ENCODE measurements at regions not wholly inside any gene's neighbourhood (a gene's known extent, or its start where the extent isn't known, plus 50 kb on each side); places are given as distances from the start of the nearest gene placed in this dataset.

DNA sequence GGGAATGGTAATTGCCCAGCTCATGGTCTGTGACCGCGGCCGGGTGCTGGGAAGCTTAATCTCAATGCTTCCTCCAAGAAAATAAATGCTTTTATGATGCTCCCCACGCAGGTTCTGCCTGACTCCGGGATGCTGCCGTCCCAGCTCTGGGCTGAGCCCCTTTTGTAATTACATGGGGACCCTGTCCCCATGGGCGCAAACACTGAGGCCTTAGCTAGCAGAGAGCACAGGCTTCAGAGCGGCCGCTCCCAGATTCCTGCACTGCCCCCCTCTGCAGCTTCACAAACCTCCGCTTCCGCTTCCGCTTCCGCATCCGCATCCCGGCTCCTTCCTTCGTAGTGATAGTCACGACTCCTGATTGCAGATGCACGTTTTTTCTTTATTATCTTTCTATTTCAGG, 129.5 kb downstream of the KIF26A start:
- Histone ChIP-seq H3K27ac (ENCODE audit: control insufficient read depth, insufficient read depth, low read length) (no peak overlapping the region), H3K4me3 (ENCODE audit: control insufficient read depth in 2 of 3, extremely low read depth in 1 of 3, insufficient read depth in 2 of 3, low read depth in 1 of 3, low read length in 3 of 3) (no peak overlapping the region), H3K36me3 (ENCODE audit: control insufficient read depth in 2 of 2, extremely low read depth in 1 of 2, insufficient read depth in 2 of 2, low read length in 2 of 2) (no peaks in the 10 kb centered on the region), H3K4me2 (ENCODE audit: control insufficient read depth, extremely low read depth, insufficient read depth, low read depth, low read length) (no peak overlapping the region), H3K9ac (ENCODE audit: control insufficient read depth, extremely low read depth, insufficient read depth, low read length) (no peak overlapping the region), H3K79me2 (ENCODE audit: control insufficient read depth, insufficient read depth, low read length) (no peaks in the 10 kb centered on the region), H4K20me1 (ENCODE audit: control insufficient read depth, extremely low read depth, insufficient read depth, low read length) (no peaks in the 10 kb centered on the region), H3K4me1 (ENCODE audit: control insufficient read depth, extremely low read depth, insufficient read depth, low read length) (no peaks in the 10 kb centered on the region), H3K9me1 (ENCODE audit: control insufficient read depth, extremely low read depth, insufficient read depth, low read length) (no peaks in the 10 kb centered on the region), H3K27me3 (ENCODE audit: control insufficient read depth, extremely low read depth, insufficient read depth, low read length) (no peaks in the 10 kb centered on the region), H3K9me3 (ENCODE audit: control insufficient read depth, low read depth, low read length) (no peaks in the 10 kb centered on the region), H2AFZ (ENCODE audit: control insufficient read depth, low read length) (no peak overlapping the region)
- no peak for FAIRE-seq
- no peak for DNase-seq (ENCODE audit: low read depth, low spot score)
- TF ChIP-seq EZH2 (IDR thresholded peaks at IDR 0.05; ENCODE audit: low read length) = no peak
- no peak for TF ChIP-seq CTCF (optimal IDR thresholded peaks at IDR 0.05 in 1 of 3, IDR thresholded peaks at IDR 0.05 in 1 of 3, conservative IDR thresholded peaks at IDR 0.05 in 1 of 3; ENCODE audit: extremely low read depth in 1 of 3, insufficient read depth in 2 of 3, low read length in 3 of 3)
- dilution Hi-C loops (cut with MboI; ENCODE audit: extremely low pct_ligation_motif_present, low sequenced_read_pairs) = no loop called here

- FAIRE-seq = no peak
- no peaks in the 10 kb centered on the region for H4K20me1 ChIP-seq (ENCODE audit: control insufficient read depth, extremely low read depth, insufficient read depth, low read length)
- dilution Hi-C loops (cut with MboI; ENCODE audit: extremely low pct_ligation_motif_present, low sequenced_read_pairs) = no loop called here
- H3K9me3 ChIP-seq (ENCODE audit: control insufficient read depth, low read depth, low read length) = no peaks in the 10 kb centered on the region
- TF ChIP-seq CTCF (optimal IDR thresholded peaks at IDR 0.05 in 1 of 3, IDR thresholded peaks at IDR 0.05 in 1 of 3, conservative IDR thresholded peaks at IDR 0.05 in 1 of 3; ENCODE audit: extremely low read depth in 1 of 3, insufficient read depth in 2 of 3, low read length in 3 of 3) = no peak
- no peak for TF ChIP-seq EZH2 (IDR thresholded peaks at IDR 0.05; ENCODE audit: low read length)
- no peaks in the 10 kb centered on the region for H3K4me1 ChIP-seq (ENCODE audit: control insufficient read depth, extremely low read depth, insufficient read depth, low read length)
- H3K27ac ChIP-seq (ENCODE audit: control insufficient read depth, insufficient read depth, low read length) = no peak overlapping the region
- no peaks in the 10 kb centered on the region for H3K9me1 ChIP-seq (ENCODE audit: control insufficient read depth, extremely low read depth, insufficient read depth, low read length)
- no peak overlapping the region for H3K9ac ChIP-seq (ENCODE audit: control insufficient read depth, extremely low read depth, insufficient read depth, low read length)
- no peaks in the 10 kb centered on the region for H3K36me3 ChIP-seq (ENCODE audit: control insufficient read depth in 2 of 2, extremely low read depth in 1 of 2, insufficient read depth in 2 of 2, low read length in 2 of 2)
- no peak overlapping the region for H3K4me3 ChIP-seq (ENCODE audit: control insufficient read depth in 2 of 3, extremely low read depth in 1 of 3, insufficient read depth in 2 of 3, low read depth in 1 of 3, low read length in 3 of 3)
- no peak overlapping the region for H2AFZ ChIP-seq (ENCODE audit: control insufficient read depth, low read length)
- no peak overlapping the region for H3K4me2 ChIP-seq (ENCODE audit: control insufficient read depth, extremely low read depth, insufficient read depth, low read depth, low read length)
- no peaks in the 10 kb centered on the region for H3K79me2 ChIP-seq (ENCODE audit: control insufficient read depth, insufficient read depth, low read length)
- DNase-seq (ENCODE audit: low read depth, low spot score) = no peak
- H3K27me3 ChIP-seq (ENCODE audit: control insufficient read depth, extremely low read depth, insufficient read depth, low read length) = no peaks in the 10 kb centered on the region
Observed at GRCh38 chr14:104268295-104268694, 129.9 kb downstream of the KIF26A start.
